HL-60 (cell line): ENCODE measurements at regions not wholly inside any gene's neighbourhood (a gene's known extent, or its start where the extent isn't known, plus 50 kb on each side); places are given as distances from the start of the nearest gene placed in this dataset.

ENCODE experiments used
- TF ChIP-seq, protein P1 (sequence below): IDR thresholded peaks from one replicate; pipeline ENCODE4 v1.5.1; 2011; ENCODE audit warnings: low read length, control low read depth, inconsistent platforms; ENCODE audit not compliant: insufficient read depth
- TF ChIP-seq, protein P2 (sequence below): IDR thresholded peaks from 2 replicates; pipeline ENCODE4 v1.6.1; 2012; ENCODE audit warnings: low read depth; ENCODE audit not compliant: insufficient replicate concordance

DNA sequence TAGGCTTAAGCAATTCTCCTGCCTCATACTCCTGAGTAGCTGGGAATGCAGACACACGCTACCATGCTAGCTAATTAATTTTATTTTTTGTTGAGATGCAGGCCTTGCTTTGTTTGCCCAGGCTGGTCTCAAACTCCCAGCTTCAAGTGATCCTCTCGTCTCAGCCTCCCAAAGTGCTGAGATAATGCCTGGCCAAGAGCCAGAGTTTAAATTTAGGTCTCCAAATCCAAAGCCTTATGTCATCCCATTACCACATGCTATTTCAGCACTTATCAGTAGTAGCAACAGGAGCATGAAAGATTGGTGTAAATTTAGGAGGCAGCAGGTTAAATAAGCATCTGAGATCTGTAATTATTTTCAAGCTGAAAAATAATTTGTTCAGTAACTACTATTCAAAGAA is 326.1 kb upstream of the ANO5 start:
- TF ChIP-seq, protein P1, sequence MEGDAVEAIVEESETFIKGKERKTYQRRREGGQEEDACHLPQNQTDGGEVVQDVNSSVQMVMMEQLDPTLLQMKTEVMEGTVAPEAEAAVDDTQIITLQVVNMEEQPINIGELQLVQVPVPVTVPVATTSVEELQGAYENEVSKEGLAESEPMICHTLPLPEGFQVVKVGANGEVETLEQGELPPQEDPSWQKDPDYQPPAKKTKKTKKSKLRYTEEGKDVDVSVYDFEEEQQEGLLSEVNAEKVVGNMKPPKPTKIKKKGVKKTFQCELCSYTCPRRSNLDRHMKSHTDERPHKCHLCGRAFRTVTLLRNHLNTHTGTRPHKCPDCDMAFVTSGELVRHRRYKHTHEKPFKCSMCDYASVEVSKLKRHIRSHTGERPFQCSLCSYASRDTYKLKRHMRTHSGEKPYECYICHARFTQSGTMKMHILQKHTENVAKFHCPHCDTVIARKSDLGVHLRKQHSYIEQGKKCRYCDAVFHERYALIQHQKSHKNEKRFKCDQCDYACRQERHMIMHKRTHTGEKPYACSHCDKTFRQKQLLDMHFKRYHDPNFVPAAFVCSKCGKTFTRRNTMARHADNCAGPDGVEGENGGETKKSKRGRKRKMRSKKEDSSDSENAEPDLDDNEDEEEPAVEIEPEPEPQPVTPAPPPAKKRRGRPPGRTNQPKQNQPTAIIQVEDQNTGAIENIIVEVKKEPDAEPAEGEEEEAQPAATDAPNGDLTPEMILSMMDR: no peak
- TF ChIP-seq, protein P2, sequence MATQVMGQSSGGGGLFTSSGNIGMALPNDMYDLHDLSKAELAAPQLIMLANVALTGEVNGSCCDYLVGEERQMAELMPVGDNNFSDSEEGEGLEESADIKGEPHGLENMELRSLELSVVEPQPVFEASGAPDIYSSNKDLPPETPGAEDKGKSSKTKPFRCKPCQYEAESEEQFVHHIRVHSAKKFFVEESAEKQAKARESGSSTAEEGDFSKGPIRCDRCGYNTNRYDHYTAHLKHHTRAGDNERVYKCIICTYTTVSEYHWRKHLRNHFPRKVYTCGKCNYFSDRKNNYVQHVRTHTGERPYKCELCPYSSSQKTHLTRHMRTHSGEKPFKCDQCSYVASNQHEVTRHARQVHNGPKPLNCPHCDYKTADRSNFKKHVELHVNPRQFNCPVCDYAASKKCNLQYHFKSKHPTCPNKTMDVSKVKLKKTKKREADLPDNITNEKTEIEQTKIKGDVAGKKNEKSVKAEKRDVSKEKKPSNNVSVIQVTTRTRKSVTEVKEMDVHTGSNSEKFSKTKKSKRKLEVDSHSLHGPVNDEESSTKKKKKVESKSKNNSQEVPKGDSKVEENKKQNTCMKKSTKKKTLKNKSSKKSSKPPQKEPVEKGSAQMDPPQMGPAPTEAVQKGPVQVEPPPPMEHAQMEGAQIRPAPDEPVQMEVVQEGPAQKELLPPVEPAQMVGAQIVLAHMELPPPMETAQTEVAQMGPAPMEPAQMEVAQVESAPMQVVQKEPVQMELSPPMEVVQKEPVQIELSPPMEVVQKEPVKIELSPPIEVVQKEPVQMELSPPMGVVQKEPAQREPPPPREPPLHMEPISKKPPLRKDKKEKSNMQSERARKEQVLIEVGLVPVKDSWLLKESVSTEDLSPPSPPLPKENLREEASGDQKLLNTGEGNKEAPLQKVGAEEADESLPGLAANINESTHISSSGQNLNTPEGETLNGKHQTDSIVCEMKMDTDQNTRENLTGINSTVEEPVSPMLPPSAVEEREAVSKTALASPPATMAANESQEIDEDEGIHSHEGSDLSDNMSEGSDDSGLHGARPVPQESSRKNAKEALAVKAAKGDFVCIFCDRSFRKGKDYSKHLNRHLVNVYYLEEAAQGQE: no peak
